K562 (cell line): ENCODE measurements at regions not wholly inside any gene's neighbourhood (a gene's known extent, or its start where the extent isn't known, plus 50 kb on each side); places are given as distances from the start of the nearest gene placed in this dataset.

Experiments used
- C11orf30 ChIP-seq: fragments of 450-650 bp; IDR thresholded peaks from 2 replicates; pipeline ENCODE4 v1.6.1; 2016; ENCODE audit warnings: low read depth, mild to moderate bottlenecking
- DNMT1 ChIP-seq: fragments of 450-650 bp; IDR thresholded peaks from 2 replicates; pipeline ENCODE4 v1.6.1; 2016; ENCODE audit warnings: antibody characterized with exemption, mild to moderate bottlenecking
- HOXB6 ChIP-seq: fragments of 250-450 bp; sonication (Bioruptor Pico); IDR thresholded peaks from 2 replicates; pipeline ENCODE4 v1.5.1; 2022; ENCODE audit warnings: mild to moderate bottlenecking, borderline replicate concordance
- JUND ChIP-seq, 2 experiments: IDR thresholded peaks; 2 replicates in 1 of 2; 3 replicates in 1 of 2; pipeline ENCODE4 v1.6.1; 2011; ENCODE audit warnings: borderline replicate concordance in 2 of 2, low read depth in 2 of 2, low read length in 2 of 2, improper control_type of control experiment in 1 of 2, missing biosample characterization in 1 of 2, missing genetic modification characterization in 1 of 2, missing genetic modification reagents in 1 of 2
- MAFK ChIP-seq: IDR thresholded peaks from 2 replicates; pipeline ENCODE4 v1.6.1; 2011; ENCODE audit warnings: low read length, improper control_type of control experiment
- MCM3 ChIP-seq: fragments of 450-650 bp; IDR thresholded peaks from 2 replicates; pipeline ENCODE4 v1.6.1; 2016
- PTBP1 ChIP-seq: fragments of 200-400 bp; formaldehyde crosslinking; IDR thresholded peaks from 2 replicates; pipeline ENCODE4 v1.6.1; 2017; ENCODE audit warnings: low read depth, low read length
- XRCC4 ChIP-seq: IDR thresholded peaks from one replicate; pipeline ENCODE4 v1.6.1; 2011; ENCODE audit not compliant: insufficient read depth, insufficient read length; ENCODE audit errors: extremely low read depth
- ZNF41 ChIP-seq: fragments of 250-450 bp; sonication (Bioruptor Pico); conservative IDR thresholded peaks from 2 replicates; pipeline ENCODE4 v1.4.0; 2020; ENCODE audit warnings: mild to moderate bottlenecking
- TF ChIP-seq, protein P1 (sequence below), 2 experiments: fragments of 450-650 bp; formaldehyde crosslinking in 1 of 2; IDR thresholded peaks; 2 replicates each; pipeline versions ENCODE4 v1.4.0 to v1.6.1; 2014 to 2020; ENCODE audit warnings: mild to moderate bottlenecking in 2 of 2, borderline replicate concordance in 1 of 2, low read depth in 1 of 2
- TF ChIP-seq, protein P2 (sequence below): fragments of 450-650 bp; IDR thresholded peaks from 2 replicates; pipeline ENCODE4 v1.6.1; 2017; ENCODE audit warnings: antibody characterized with exemption, mild to moderate bottlenecking
- TF ChIP-seq, protein P3 (sequence below): fragments of 450-650 bp; formaldehyde crosslinking; IDR thresholded peaks from 2 replicates; pipeline ENCODE4 v1.4.0; 2020; ENCODE audit warnings: mild to moderate bottlenecking, moderate library complexity

- TF ChIP-seq, protein P1, sequence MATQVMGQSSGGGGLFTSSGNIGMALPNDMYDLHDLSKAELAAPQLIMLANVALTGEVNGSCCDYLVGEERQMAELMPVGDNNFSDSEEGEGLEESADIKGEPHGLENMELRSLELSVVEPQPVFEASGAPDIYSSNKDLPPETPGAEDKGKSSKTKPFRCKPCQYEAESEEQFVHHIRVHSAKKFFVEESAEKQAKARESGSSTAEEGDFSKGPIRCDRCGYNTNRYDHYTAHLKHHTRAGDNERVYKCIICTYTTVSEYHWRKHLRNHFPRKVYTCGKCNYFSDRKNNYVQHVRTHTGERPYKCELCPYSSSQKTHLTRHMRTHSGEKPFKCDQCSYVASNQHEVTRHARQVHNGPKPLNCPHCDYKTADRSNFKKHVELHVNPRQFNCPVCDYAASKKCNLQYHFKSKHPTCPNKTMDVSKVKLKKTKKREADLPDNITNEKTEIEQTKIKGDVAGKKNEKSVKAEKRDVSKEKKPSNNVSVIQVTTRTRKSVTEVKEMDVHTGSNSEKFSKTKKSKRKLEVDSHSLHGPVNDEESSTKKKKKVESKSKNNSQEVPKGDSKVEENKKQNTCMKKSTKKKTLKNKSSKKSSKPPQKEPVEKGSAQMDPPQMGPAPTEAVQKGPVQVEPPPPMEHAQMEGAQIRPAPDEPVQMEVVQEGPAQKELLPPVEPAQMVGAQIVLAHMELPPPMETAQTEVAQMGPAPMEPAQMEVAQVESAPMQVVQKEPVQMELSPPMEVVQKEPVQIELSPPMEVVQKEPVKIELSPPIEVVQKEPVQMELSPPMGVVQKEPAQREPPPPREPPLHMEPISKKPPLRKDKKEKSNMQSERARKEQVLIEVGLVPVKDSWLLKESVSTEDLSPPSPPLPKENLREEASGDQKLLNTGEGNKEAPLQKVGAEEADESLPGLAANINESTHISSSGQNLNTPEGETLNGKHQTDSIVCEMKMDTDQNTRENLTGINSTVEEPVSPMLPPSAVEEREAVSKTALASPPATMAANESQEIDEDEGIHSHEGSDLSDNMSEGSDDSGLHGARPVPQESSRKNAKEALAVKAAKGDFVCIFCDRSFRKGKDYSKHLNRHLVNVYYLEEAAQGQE (IDR thresholded peaks at IDR 0.05; ENCODE audit: borderline replicate concordance): no peak
- TF ChIP-seq, protein P1 (CRISPR knock-in tag; IDR thresholded peaks at IDR 0.05; ENCODE audit: low read depth): no peak
- no peak for TF ChIP-seq DNMT1
- no peak for TF ChIP-seq PTBP1
- peak; percentile 41; the same call in 1 of the 2 replicates for TF ChIP-seq MAFK
- TF ChIP-seq XRCC4: no peak
- no peak for TF ChIP-seq JUND (IDR thresholded peaks at IDR 0.05; ENCODE audit: borderline replicate concordance, low read depth, low read length)
- no peak for TF ChIP-seq JUND (tag; IDR thresholded peaks at IDR 0.05; ENCODE audit: borderline replicate concordance, low read depth, low read length)
- TF ChIP-seq, protein P2, sequence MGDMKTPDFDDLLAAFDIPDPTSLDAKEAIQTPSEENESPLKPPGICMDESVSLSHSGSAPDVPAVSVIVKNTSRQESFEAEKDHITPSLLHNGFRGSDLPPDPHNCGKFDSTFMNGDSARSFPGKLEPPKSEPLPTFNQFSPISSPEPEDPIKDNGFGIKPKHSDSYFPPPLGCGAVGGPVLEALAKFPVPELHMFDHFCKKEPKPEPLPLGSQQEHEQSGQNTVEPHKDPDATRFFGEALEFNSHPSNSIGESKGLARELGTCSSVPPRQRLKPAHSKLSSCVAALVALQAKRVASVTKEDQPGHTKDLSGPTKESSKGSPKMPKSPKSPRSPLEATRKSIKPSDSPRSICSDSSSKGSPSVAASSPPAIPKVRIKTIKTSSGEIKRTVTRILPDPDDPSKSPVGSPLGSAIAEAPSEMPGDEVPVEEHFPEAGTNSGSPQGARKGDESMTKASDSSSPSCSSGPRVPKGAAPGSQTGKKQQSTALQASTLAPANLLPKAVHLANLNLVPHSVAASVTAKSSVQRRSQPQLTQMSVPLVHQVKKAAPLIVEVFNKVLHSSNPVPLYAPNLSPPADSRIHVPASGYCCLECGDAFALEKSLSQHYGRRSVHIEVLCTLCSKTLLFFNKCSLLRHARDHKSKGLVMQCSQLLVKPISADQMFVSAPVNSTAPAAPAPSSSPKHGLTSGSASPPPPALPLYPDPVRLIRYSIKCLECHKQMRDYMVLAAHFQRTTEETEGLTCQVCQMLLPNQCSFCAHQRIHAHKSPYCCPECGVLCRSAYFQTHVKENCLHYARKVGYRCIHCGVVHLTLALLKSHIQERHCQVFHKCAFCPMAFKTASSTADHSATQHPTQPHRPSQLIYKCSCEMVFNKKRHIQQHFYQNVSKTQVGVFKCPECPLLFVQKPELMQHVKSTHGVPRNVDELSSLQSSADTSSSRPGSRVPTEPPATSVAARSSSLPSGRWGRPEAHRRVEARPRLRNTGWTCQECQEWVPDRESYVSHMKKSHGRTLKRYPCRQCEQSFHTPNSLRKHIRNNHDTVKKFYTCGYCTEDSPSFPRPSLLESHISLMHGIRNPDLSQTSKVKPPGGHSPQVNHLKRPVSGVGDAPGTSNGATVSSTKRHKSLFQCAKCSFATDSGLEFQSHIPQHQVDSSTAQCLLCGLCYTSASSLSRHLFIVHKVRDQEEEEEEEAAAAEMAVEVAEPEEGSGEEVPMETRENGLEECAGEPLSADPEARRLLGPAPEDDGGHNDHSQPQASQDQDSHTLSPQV: no peak
- TF ChIP-seq HOXB6 (CRISPR knock-in tag): no peak
- TF ChIP-seq, protein P3, sequence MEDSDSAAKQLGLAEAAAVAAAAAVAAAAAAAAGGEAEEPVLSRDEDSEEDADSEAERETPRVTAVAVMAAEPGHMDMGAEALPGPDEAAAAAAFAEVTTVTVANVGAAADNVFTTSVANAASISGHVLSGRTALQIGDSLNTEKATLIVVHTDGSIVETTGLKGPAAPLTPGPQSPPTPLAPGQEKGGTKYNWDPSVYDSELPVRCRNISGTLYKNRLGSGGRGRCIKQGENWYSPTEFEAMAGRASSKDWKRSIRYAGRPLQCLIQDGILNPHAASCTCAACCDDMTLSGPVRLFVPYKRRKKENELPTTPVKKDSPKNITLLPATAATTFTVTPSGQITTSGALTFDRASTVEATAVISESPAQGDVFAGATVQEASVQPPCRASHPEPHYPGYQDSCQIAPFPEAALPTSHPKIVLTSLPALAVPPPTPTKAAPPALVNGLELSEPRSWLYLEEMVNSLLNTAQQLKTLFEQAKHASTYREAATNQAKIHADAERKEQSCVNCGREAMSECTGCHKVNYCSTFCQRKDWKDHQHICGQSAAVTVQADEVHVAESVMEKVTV (CRISPR knock-in tag): no peak
- peak; percentile 13; the same call in 1 of the 2 replicates for TF ChIP-seq C11orf30
- TF ChIP-seq ZNF41 (CRISPR knock-in tag): no peak
- TF ChIP-seq MCM3: no peak
- TF ChIP-seq, all 486 proteins: peak for 5
Measured at GRCh38 chr16:5500526-5500925, 402.9 kb upstream of the EEF2KMT start (continued).
